Endothelial cell of umbilical vein (primary cell): ENCODE measurements at regions not wholly inside any gene's neighbourhood (a gene's known extent, or its start where the extent isn't known, plus 50 kb on each side); places are given as distances from the start of the nearest gene placed in this dataset.

ENCODE experiments used
- BruUV-seq: library from RNA; stranded (reverse); fragments of 400-500 nt; replicated peaks from 2 replicates; lab custom pipeline; 2021; lab: Mats Ljungman, UMichigan
- CTCF ChIA-PET: fragments of 300-600, 350-600 bp; sonication (Branson Sonifier 250); formaldehyde crosslinking; loops from one replicate; lab custom pipeline; 2021; ENCODE audit warnings: antibody characterized with exemption, inconsistent platforms; lab: Charles Lee
- POLR2A ChIA-PET: fragments of 300-600, 350-600 bp; sonication (Branson Sonifier 250); formaldehyde crosslinking; loops from one replicate; lab custom pipeline; 2021; ENCODE audit warnings: antibody characterized with exemption, inconsistent platforms; lab: Charles Lee
- DNase-seq: peaks from one replicate; pipeline ENCODE4 v3.0.0-alpha.2; 2011; ENCODE audit warnings: low read depth, low spot score
- FAIRE-seq: peaks from 2 replicates; lab custom pipeline; 2011; peaks lifted over from hg19 to GRCh38; lab: Jason Lieb, UNC
- H2AFZ ChIP-seq: 2 replicates; pipeline ENCODE4 v1.6.0; 2012; ENCODE audit warnings: low read depth, low read length, control low read depth, inconsistent platforms
- H3K27ac ChIP-seq: 2 replicates; pipeline ENCODE4 v1.5.1; 2011; ENCODE audit warnings: low read depth, mild to moderate bottlenecking, control low read depth, low read length, moderate library complexity; ENCODE audit not compliant: insufficient read depth
- H3K27me3 ChIP-seq, 2 experiments: 2 replicates each; pipeline versions ENCODE4 v1.6.0 to v1.6.1; 2011; ENCODE audit warnings: low read length in 2 of 2, mixed read lengths in 1 of 2; ENCODE audit not compliant: control insufficient read depth in 2 of 2, insufficient read depth in 2 of 2
- H3K36me3 ChIP-seq, 2 experiments: 2 replicates in 1 of 2; 3 replicates in 1 of 2; pipeline ENCODE4 v1.5.1; 2011; ENCODE audit warnings: low read length in 2 of 2, mild to moderate bottlenecking in 1 of 2, moderate library complexity in 1 of 2; ENCODE audit not compliant: control insufficient read depth in 2 of 2, insufficient read depth in 2 of 2; ENCODE audit errors: extremely low read depth in 1 of 2
- H3K4me1 ChIP-seq: 3 replicates; pipeline ENCODE4 v1.5.1; 2011; ENCODE audit warnings: mild to moderate bottlenecking, low read length; ENCODE audit not compliant: control insufficient read depth, insufficient read depth; ENCODE audit errors: extremely low read depth
- H3K4me2 ChIP-seq: 2 replicates; pipeline ENCODE4 v1.6.1; 2011; ENCODE audit warnings: low read length, control low read depth, mixed read lengths; ENCODE audit not compliant: insufficient read depth
- H3K4me3 ChIP-seq, 3 experiments: fragments of 200-600 bp in 1 of 3; sonication (generic), shearing (Covaris generic) in 1 of 3; replicated peaks in 1 of 3; 2 replicates each; pipeline ENCODE4 v1.5.1; 2011 to 2016; ENCODE audit warnings: control low read depth in 3 of 3, low read length in 3 of 3, mild to moderate bottlenecking in 2 of 3, inconsistent platforms in 1 of 3, low read depth in 1 of 3, moderate library complexity in 1 of 3; ENCODE audit not compliant: insufficient read depth in 1 of 3
- H3K79me2 ChIP-seq: 2 replicates; pipeline ENCODE4 v1.6.0; 2012; ENCODE audit warnings: low read length, inconsistent platforms; ENCODE audit not compliant: control insufficient read depth, insufficient read depth
- H3K9ac ChIP-seq: replicated peaks from 2 replicates; pipeline ENCODE3; 2011; ENCODE audit warnings: low read length, control low read depth; ENCODE audit not compliant: insufficient read depth; ENCODE audit errors: extremely low read depth
- H3K9me1 ChIP-seq: replicated peaks from 3 replicates; pipeline ENCODE4 v1.6.0; 2011; ENCODE audit warnings: mild to moderate bottlenecking, low read length; ENCODE audit not compliant: control insufficient read depth, insufficient read depth; ENCODE audit errors: extremely low read depth
- H3K9me3 ChIP-seq: replicated peaks from 2 replicates; pipeline ENCODE4 v1.5.1; 2012; ENCODE audit warnings: low read length, inconsistent platforms; ENCODE audit not compliant: control insufficient read depth, insufficient read depth
- H4K20me1 ChIP-seq: replicated peaks from 2 replicates; pipeline ENCODE3; 2011; ENCODE audit warnings: mild to moderate bottlenecking, low read length; ENCODE audit not compliant: control insufficient read depth, insufficient read depth; ENCODE audit errors: extremely low read depth
- EZH2 ChIP-seq: IDR thresholded peaks from 2 replicates; pipeline ENCODE4 v1.6.1; 2012; ENCODE audit warnings: borderline replicate concordance, low read depth, mild to moderate bottlenecking, moderate library complexity, low read length, inconsistent platforms; ENCODE audit not compliant: severe bottlenecking
- FOS ChIP-seq: IDR thresholded peaks from 2 replicates; pipeline ENCODE4 v1.6.1; 2011; ENCODE audit warnings: mild to moderate bottlenecking, low read length, moderate library complexity, borderline replicate concordance; ENCODE audit not compliant: insufficient read depth
- GATA2 ChIP-seq: IDR thresholded peaks from 2 replicates; pipeline ENCODE4 v1.7.0; 2011; ENCODE audit warnings: low read depth, mild to moderate bottlenecking, moderate library complexity, mixed read lengths, low read length; ENCODE audit not compliant: insufficient read length, insufficient read depth
- JUN ChIP-seq: IDR thresholded peaks from 2 replicates; pipeline ENCODE4 v1.6.1; 2011; ENCODE audit warnings: borderline replicate concordance, low read depth; ENCODE audit not compliant: insufficient read length, insufficient read depth
- MYC ChIP-seq: IDR thresholded peaks from one replicate; pipeline ENCODE4 v1.6.1; 2011; ENCODE audit warnings: mild to moderate bottlenecking, low read depth, low read length
- POLR2A ChIP-seq: IDR thresholded peaks from 2 replicates; pipeline ENCODE4 v1.6.1; 2012; ENCODE audit warnings: low read depth, mild to moderate bottlenecking, control low read depth, low read length
- POLR2AphosphoS5 ChIP-seq: IDR thresholded peaks from 2 replicates; pipeline ENCODE4 v1.6.1; 2012; ENCODE audit warnings: low read depth, mild to moderate bottlenecking, control low read depth, low read length, moderate library complexity; ENCODE audit not compliant: insufficient read depth
- dilution Hi-C: fragments of 300-500 bp; cut with MboI; formaldehyde crosslinking; loops from one replicate; pipeline ENCODE4 v1.15.0; 2019; ENCODE audit warnings: low sequenced_read_pairs; ENCODE audit not compliant: extremely low pct_ligation_motif_present
- intact Hi-C: fragments of 100-400 bp; cut with micrococcal nuclease; formaldehyde crosslinking; loops from one replicate; pipeline ENCODE4 v1.10.0; 2022
- TF ChIP-seq, protein P1 (sequence below): IDR thresholded peaks from 2 replicates; pipeline ENCODE4 v1.6.1; 2011; ENCODE audit not compliant: insufficient read depth, insufficient read length
- TF ChIP-seq, protein P2 (sequence below), 2 donors: IDR thresholded peaks; 1 replicate in 1 of 2; 2 replicates in 1 of 2; pipeline ENCODE4 v1.5.1; 2011; ENCODE audit warnings: low read length in 2 of 2, mild to moderate bottlenecking in 2 of 2, moderate library complexity in 2 of 2, control low read depth in 1 of 2, inconsistent platforms in 1 of 2, low read depth in 1 of 2; ENCODE audit not compliant: insufficient read depth in 1 of 2; ENCODE audit errors: extremely low read depth in 1 of 2

DNA sequence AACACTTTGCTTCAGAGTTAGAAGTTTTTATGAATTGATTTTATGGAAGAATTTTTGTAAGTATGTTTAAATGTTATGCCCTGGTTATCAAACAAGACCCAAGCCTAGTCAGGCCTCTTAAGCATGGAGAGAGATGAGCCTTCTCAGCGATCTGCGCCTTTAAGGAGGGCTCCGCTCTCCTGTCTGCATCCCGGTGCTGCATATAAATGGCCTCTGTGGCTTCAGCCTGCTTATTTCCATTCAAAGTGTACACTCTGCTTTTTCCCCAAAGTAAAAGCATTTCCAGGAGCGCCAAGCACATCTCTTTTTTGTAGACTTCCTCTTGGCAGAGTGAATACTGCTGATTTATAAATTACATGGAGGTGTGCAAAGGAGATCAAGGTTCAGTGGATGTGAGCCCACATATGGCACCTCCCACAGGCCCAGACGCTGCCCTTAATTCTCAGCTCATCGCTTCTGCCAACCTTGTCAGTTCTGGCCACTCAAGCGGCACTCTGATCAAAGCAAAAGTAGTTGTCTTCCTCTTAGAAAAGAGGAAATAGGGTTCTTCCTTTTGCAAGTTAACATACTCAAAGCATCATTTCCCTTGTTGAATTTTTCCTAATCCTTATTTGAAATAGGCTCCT, 70.0 kb upstream of the SFMBT2 start:
- H3K36me3 ChIP-seq, result no peaks in the 10 kb centered on the region
- no peak overlapping the region for H3K27ac ChIP-seq
- H3K27me3 ChIP-seq, result no peaks in the 10 kb centered on the region
- no peaks in the 10 kb centered on the region for H3K79me2 ChIP-seq
- no peak overlapping the region for H3K4me2 ChIP-seq
- intact Hi-C loops, result no loop called here
- FAIRE-seq (no peak), DNase-seq (no peak)
- H3K9ac ChIP-seq, result no peak overlapping the region
- TF ChIP-seq MYC (no peak), EZH2 (no peak), JUN (no peak), FOS (no peak), POLR2A (no peak), GATA2 (no peak)
- TF ChIP-seq, protein P1, sequence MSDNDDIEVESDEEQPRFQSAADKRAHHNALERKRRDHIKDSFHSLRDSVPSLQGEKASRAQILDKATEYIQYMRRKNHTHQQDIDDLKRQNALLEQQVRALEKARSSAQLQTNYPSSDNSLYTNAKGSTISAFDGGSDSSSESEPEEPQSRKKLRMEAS, result no peak
- no peaks in the 10 kb centered on the region for H3K9me1 ChIP-seq
- no peaks in the 10 kb centered on the region for H3K4me1 ChIP-seq
- ChIA-PET POLR2A (no interaction called here), CTCF (no interaction called here)
- H2AFZ ChIP-seq, result no peak overlapping the region
- no peaks in the 10 kb centered on the region for H3K9me3 ChIP-seq
- dilution Hi-C loops, result no loop called here
- H3K4me3 ChIP-seq, result no peak overlapping the region
- H4K20me1 ChIP-seq, result no peaks in the 10 kb centered on the region
- no TSS peak for BruUV-seq

DNA sequence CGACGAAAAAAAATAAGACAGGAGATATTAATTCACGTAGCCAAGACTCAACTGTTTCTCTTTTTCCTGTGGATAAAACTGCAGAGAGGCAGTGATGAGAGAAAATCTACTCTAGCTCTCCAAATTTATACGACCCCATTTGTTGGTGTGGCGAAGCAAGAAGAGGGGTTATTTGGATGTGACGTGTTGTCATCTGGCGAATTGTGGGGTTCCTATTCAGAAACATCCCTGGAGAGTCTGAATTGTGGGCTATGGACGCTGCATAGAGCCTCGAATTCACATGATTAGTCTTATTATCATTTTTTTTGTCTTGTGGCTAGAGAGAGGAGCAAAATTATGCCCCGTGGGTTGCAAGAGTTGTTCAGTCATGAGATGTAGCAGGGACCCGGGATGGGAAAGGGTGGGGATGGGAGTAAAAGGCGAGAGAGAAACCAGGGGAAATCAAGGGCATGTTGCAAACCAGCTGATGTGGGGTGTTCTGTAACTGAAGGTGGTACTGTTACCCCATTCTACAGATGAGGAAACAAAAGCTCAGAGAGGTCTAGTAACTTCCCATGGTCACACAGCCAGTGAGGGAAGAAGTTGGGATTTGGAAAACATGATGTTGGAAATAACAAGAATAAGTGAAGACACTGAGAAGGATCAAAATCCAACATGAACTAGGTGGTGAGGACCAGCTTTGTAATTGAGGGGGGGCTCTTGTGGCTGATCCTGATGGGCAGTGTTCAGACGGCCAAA, 69.2 kb upstream of the SFMBT2 start:
- no peaks in the 10 kb centered on the region for H3K9me3 ChIP-seq
- H2AFZ ChIP-seq, result no peak overlapping the region
- CTCF ChIA-PET, result no interaction called here
- no peaks in the 10 kb centered on the region for H3K4me1 ChIP-seq
- no peak overlapping the region for H3K4me2 ChIP-seq
- dilution Hi-C loops (no loop called here), intact Hi-C loops (no loop called here)
- no peak for DNase-seq
- no peak overlapping the region for H3K4me3 ChIP-seq
- H3K36me3 ChIP-seq, result no peaks in the 10 kb centered on the region
- POLR2A ChIA-PET, result no interaction called here
- H3K9me1 ChIP-seq, result no peaks in the 10 kb centered on the region
- no peaks in the 10 kb centered on the region for H3K79me2 ChIP-seq
- BruUV-seq, result no TSS peak
- H3K9ac ChIP-seq, result no peak overlapping the region
- no peak for TF ChIP-seq MYC
- no peak for TF ChIP-seq GATA2
- no peak for TF ChIP-seq EZH2
- no peak for TF ChIP-seq POLR2A
- TF ChIP-seq FOS, result no peak
- no peak for TF ChIP-seq POLR2AphosphoS5
- TF ChIP-seq, protein P2, sequence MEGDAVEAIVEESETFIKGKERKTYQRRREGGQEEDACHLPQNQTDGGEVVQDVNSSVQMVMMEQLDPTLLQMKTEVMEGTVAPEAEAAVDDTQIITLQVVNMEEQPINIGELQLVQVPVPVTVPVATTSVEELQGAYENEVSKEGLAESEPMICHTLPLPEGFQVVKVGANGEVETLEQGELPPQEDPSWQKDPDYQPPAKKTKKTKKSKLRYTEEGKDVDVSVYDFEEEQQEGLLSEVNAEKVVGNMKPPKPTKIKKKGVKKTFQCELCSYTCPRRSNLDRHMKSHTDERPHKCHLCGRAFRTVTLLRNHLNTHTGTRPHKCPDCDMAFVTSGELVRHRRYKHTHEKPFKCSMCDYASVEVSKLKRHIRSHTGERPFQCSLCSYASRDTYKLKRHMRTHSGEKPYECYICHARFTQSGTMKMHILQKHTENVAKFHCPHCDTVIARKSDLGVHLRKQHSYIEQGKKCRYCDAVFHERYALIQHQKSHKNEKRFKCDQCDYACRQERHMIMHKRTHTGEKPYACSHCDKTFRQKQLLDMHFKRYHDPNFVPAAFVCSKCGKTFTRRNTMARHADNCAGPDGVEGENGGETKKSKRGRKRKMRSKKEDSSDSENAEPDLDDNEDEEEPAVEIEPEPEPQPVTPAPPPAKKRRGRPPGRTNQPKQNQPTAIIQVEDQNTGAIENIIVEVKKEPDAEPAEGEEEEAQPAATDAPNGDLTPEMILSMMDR (IDR thresholded peaks at IDR 0.05; ENCODE audit: extremely low read depth in 1 of 2, insufficient read depth in 1 of 2, low read depth in 1 of 2, low read length in 2 of 2), result no peak
- no peak for TF ChIP-seq JUN
- TF ChIP-seq, protein P1, result no peak
- H4K20me1 ChIP-seq, result no peaks in the 10 kb centered on the region
- no peak for FAIRE-seq
- no peaks in the 10 kb centered on the region for H3K27me3 ChIP-seq
- no peak overlapping the region for H3K27ac ChIP-seq
